CMK (cell line): ENCODE measurements at regions not wholly inside any gene's neighbourhood (a gene's known extent, or its start where the extent isn't known, plus 50 kb on each side); places are given as distances from the start of the nearest gene placed in this dataset.
A peak's percentile ranks its signal among the peaks of the same experiment; 100 is the strongest.
"Not testable (repeated sequence)": the region's sequence is repeated elsewhere in the genome, so short reads cannot be mapped to it uniquely, and the experiment has no call there.

Experiments used
- DNase-seq: peaks from one replicate; pipeline ENCODE4 v3.0.0-alpha.2; 2010; ENCODE audit warnings: low read depth

- no peak for DNase-seq
Measured at GRCh38 chr11:110873975-110874374, 161.7 kb upstream of the ARHGAP20 start.

- DNase-seq = no peak
Measured at GRCh38 chr11:110870816-110871522, 158.7 kb upstream of the ARHGAP20 start.

GRCh38 chr11:110867951-110868350, 155.7 kb upstream of the ARHGAP20 start:
- DNase-seq = no peak

GRCh38 chr11:110866081-110866480, 153.8 kb upstream of the ARHGAP20 start:
- no peak for DNase-seq

- no peak for DNase-seq
Measured at GRCh38 chr11:110862407-110862806, 150.2 kb upstream of the ARHGAP20 start.

- no peak for DNase-seq
Measured at GRCh38 chr11:110860461-110860860, 148.2 kb upstream of the ARHGAP20 start.

- DNase-seq = no peak
Measured at GRCh38 chr11:110859998-110860397, 147.8 kb upstream of the ARHGAP20 start.

GRCh38 chr11:110859240-110859840, 147.1 kb upstream of the ARHGAP20 start:
- DNase-seq = no peak

- no peak for DNase-seq
Measured at GRCh38 chr11:110858547-110858921, 146.3 kb upstream of the ARHGAP20 start.

GRCh38 chr11:110857892-110858546, 145.8 kb upstream of the ARHGAP20 start:
- DNase-seq = no peak

GRCh38 chr11:110856996-110857812, 145.0 kb upstream of the ARHGAP20 start:
- DNase-seq = no peak

- DNase-seq = no peak
Measured at GRCh38 chr11:110856340-110856739, 144.1 kb upstream of the ARHGAP20 start.

GRCh38 chr11:110855191-110855590, 143.0 kb upstream of the ARHGAP20 start:
- no peak for DNase-seq

- no peak for DNase-seq
Measured at GRCh38 chr11:110852921-110853490, 140.8 kb upstream of the ARHGAP20 start.

GRCh38 chr11:110850846-110851245, 138.6 kb upstream of the ARHGAP20 start:
- no peak for DNase-seq

- DNase-seq = not testable (repeated sequence)
Measured at GRCh38 chr11:110843053-110843452, 130.8 kb upstream of the ARHGAP20 start.

GRCh38 chr11:110838808-110839207, 126.6 kb upstream of the ARHGAP20 start:
- no peak for DNase-seq

GRCh38 chr11:110837603-110838002, 125.4 kb upstream of the ARHGAP20 start:
- DNase-seq = peak; percentile 20

GRCh38 chr11:110835106-110835505, 122.9 kb upstream of the ARHGAP20 start:
- DNase-seq = peak; percentile 52

- DNase-seq = no peak
Measured at GRCh38 chr11:110833033-110833484, 120.8 kb upstream of the ARHGAP20 start.

- DNase-seq = no peak
Measured at GRCh38 chr11:110832539-110832938, 120.3 kb upstream of the ARHGAP20 start.

GRCh38 chr11:110832080-110832479, 119.8 kb upstream of the ARHGAP20 start:
- no peak for DNase-seq
